Endothelial cell of umbilical vein (primary cell): ENCODE measurements at regions not wholly inside any gene's neighbourhood (a gene's known extent, or its start where the extent isn't known, plus 50 kb on each side); places are given as distances from the start of the nearest gene placed in this dataset.

Experiments used
- BruUV-seq: library from RNA; stranded (reverse); fragments of 400-500 nt; replicated peaks from 2 replicates; lab custom pipeline; 2021; lab: Mats Ljungman, UMichigan
- CTCF ChIA-PET: fragments of 300-600, 350-600 bp; sonication (Branson Sonifier 250); formaldehyde crosslinking; loops from one replicate; lab custom pipeline; 2021; ENCODE audit warnings: antibody characterized with exemption, inconsistent platforms; lab: Charles Lee
- POLR2A ChIA-PET: fragments of 300-600, 350-600 bp; sonication (Branson Sonifier 250); formaldehyde crosslinking; loops from one replicate; lab custom pipeline; 2021; ENCODE audit warnings: antibody characterized with exemption, inconsistent platforms; lab: Charles Lee
- DNase-seq: peaks from one replicate; pipeline ENCODE4 v3.0.0-alpha.2; 2011; ENCODE audit warnings: low read depth, low spot score
- FAIRE-seq: peaks from 2 replicates; lab custom pipeline; 2011; peaks lifted over from hg19 to GRCh38; lab: Jason Lieb, UNC
- H2AFZ ChIP-seq: 2 replicates; pipeline ENCODE4 v1.6.0; 2012; ENCODE audit warnings: low read depth, low read length, control low read depth, inconsistent platforms
- H3K27ac ChIP-seq: 2 replicates; pipeline ENCODE4 v1.5.1; 2011; ENCODE audit warnings: low read depth, mild to moderate bottlenecking, control low read depth, low read length, moderate library complexity; ENCODE audit not compliant: insufficient read depth
- H3K27me3 ChIP-seq, 2 experiments: 2 replicates each; pipeline versions ENCODE4 v1.6.0 to v1.6.1; 2011; ENCODE audit warnings: low read length in 2 of 2, mixed read lengths in 1 of 2; ENCODE audit not compliant: control insufficient read depth in 2 of 2, insufficient read depth in 2 of 2
- H3K36me3 ChIP-seq, 2 experiments: 2 replicates in 1 of 2; 3 replicates in 1 of 2; pipeline ENCODE4 v1.5.1; 2011; ENCODE audit warnings: low read length in 2 of 2, mild to moderate bottlenecking in 1 of 2, moderate library complexity in 1 of 2; ENCODE audit not compliant: control insufficient read depth in 2 of 2, insufficient read depth in 2 of 2; ENCODE audit errors: extremely low read depth in 1 of 2
- H3K4me1 ChIP-seq: 3 replicates; pipeline ENCODE4 v1.5.1; 2011; ENCODE audit warnings: mild to moderate bottlenecking, low read length; ENCODE audit not compliant: control insufficient read depth, insufficient read depth; ENCODE audit errors: extremely low read depth
- H3K4me2 ChIP-seq: 2 replicates; pipeline ENCODE4 v1.6.1; 2011; ENCODE audit warnings: low read length, control low read depth, mixed read lengths; ENCODE audit not compliant: insufficient read depth
- H3K4me3 ChIP-seq, 3 experiments: fragments of 200-600 bp in 1 of 3; sonication (generic), shearing (Covaris generic) in 1 of 3; replicated peaks in 1 of 3; 2 replicates each; pipeline ENCODE4 v1.5.1; 2011 to 2016; ENCODE audit warnings: control low read depth in 3 of 3, low read length in 3 of 3, mild to moderate bottlenecking in 2 of 3, inconsistent platforms in 1 of 3, low read depth in 1 of 3, moderate library complexity in 1 of 3; ENCODE audit not compliant: insufficient read depth in 1 of 3
- H3K79me2 ChIP-seq: 2 replicates; pipeline ENCODE4 v1.6.0; 2012; ENCODE audit warnings: low read length, inconsistent platforms; ENCODE audit not compliant: control insufficient read depth, insufficient read depth
- H3K9ac ChIP-seq: replicated peaks from 2 replicates; pipeline ENCODE3; 2011; ENCODE audit warnings: low read length, control low read depth; ENCODE audit not compliant: insufficient read depth; ENCODE audit errors: extremely low read depth
- H3K9me1 ChIP-seq: replicated peaks from 3 replicates; pipeline ENCODE4 v1.6.0; 2011; ENCODE audit warnings: mild to moderate bottlenecking, low read length; ENCODE audit not compliant: control insufficient read depth, insufficient read depth; ENCODE audit errors: extremely low read depth
- H3K9me3 ChIP-seq: replicated peaks from 2 replicates; pipeline ENCODE4 v1.5.1; 2012; ENCODE audit warnings: low read length, inconsistent platforms; ENCODE audit not compliant: control insufficient read depth, insufficient read depth
- H4K20me1 ChIP-seq: replicated peaks from 2 replicates; pipeline ENCODE3; 2011; ENCODE audit warnings: mild to moderate bottlenecking, low read length; ENCODE audit not compliant: control insufficient read depth, insufficient read depth; ENCODE audit errors: extremely low read depth
- CTCF ChIP-seq, 2 donors: IDR thresholded peaks; 1 replicate in 1 of 2; 2 replicates in 1 of 2; pipeline ENCODE4 v1.5.1; 2011; ENCODE audit warnings: low read length in 2 of 2, mild to moderate bottlenecking in 2 of 2, moderate library complexity in 2 of 2, control low read depth in 1 of 2, inconsistent platforms in 1 of 2, low read depth in 1 of 2; ENCODE audit not compliant: insufficient read depth in 1 of 2; ENCODE audit errors: extremely low read depth in 1 of 2
- EZH2 ChIP-seq: IDR thresholded peaks from 2 replicates; pipeline ENCODE4 v1.6.1; 2012; ENCODE audit warnings: borderline replicate concordance, low read depth, mild to moderate bottlenecking, moderate library complexity, low read length, inconsistent platforms; ENCODE audit not compliant: severe bottlenecking
- GATA2 ChIP-seq: IDR thresholded peaks from 2 replicates; pipeline ENCODE4 v1.7.0; 2011; ENCODE audit warnings: low read depth, mild to moderate bottlenecking, moderate library complexity, mixed read lengths, low read length; ENCODE audit not compliant: insufficient read length, insufficient read depth
- JUN ChIP-seq: IDR thresholded peaks from 2 replicates; pipeline ENCODE4 v1.6.1; 2011; ENCODE audit warnings: borderline replicate concordance, low read depth; ENCODE audit not compliant: insufficient read length, insufficient read depth
- MYC ChIP-seq: IDR thresholded peaks from one replicate; pipeline ENCODE4 v1.6.1; 2011; ENCODE audit warnings: mild to moderate bottlenecking, low read depth, low read length
- POLR2AphosphoS5 ChIP-seq: IDR thresholded peaks from 2 replicates; pipeline ENCODE4 v1.6.1; 2012; ENCODE audit warnings: low read depth, mild to moderate bottlenecking, control low read depth, low read length, moderate library complexity; ENCODE audit not compliant: insufficient read depth
- dilution Hi-C: fragments of 300-500 bp; cut with MboI; formaldehyde crosslinking; loops from one replicate; pipeline ENCODE4 v1.15.0; 2019; ENCODE audit warnings: low sequenced_read_pairs; ENCODE audit not compliant: extremely low pct_ligation_motif_present
- intact Hi-C: fragments of 100-400 bp; cut with micrococcal nuclease; formaldehyde crosslinking; loops from one replicate; pipeline ENCODE4 v1.10.0; 2022
- TF ChIP-seq, protein P1 (sequence below): IDR thresholded peaks from 2 replicates; pipeline ENCODE4 v1.6.1; 2011; ENCODE audit not compliant: insufficient read depth, insufficient read length

- FAIRE-seq (no peak), DNase-seq (no peak)
- no peak overlapping the region for H3K27ac ChIP-seq
- H3K36me3 ChIP-seq = no peaks in the 10 kb centered on the region
- no peak overlapping the region for H3K9ac ChIP-seq
- no peak overlapping the region for H3K4me3 ChIP-seq
- no peaks in the 10 kb centered on the region for H3K79me2 ChIP-seq
- no peaks in the 10 kb centered on the region for H3K9me3 ChIP-seq
- H3K9me1 ChIP-seq = no peaks in the 10 kb centered on the region
- no peaks in the 10 kb centered on the region for H4K20me1 ChIP-seq
- no peaks in the 10 kb centered on the region for H3K4me1 ChIP-seq
- H2AFZ ChIP-seq = no peak overlapping the region
- dilution Hi-C loops (no loop called here), intact Hi-C loops (no loop called here)
- no peak for TF ChIP-seq MYC
- no peak for TF ChIP-seq EZH2
- TF ChIP-seq, protein P1, sequence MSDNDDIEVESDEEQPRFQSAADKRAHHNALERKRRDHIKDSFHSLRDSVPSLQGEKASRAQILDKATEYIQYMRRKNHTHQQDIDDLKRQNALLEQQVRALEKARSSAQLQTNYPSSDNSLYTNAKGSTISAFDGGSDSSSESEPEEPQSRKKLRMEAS = no peak
- no peak for TF ChIP-seq JUN
- no peak for TF ChIP-seq CTCF (IDR thresholded peaks at IDR 0.05; ENCODE audit: extremely low read depth in 1 of 2, insufficient read depth in 1 of 2, low read depth in 1 of 2, low read length in 2 of 2)
- no peak for TF ChIP-seq GATA2
- TF ChIP-seq POLR2AphosphoS5 = no peak
- ChIA-PET CTCF (no interaction called here), POLR2A (no interaction called here)
- H3K4me2 ChIP-seq = no peak overlapping the region
- BruUV-seq = no TSS peak
- no peaks in the 10 kb centered on the region for H3K27me3 ChIP-seq
Measured at GRCh38 chr2:81163583-81163982, 859.0 kb upstream of the LRRTM1 start.
